Stimulated activated CD8-positive, alpha-beta memory T cell treated with anti-CD3 and anti-CD28 coated beads, Interleukin-12 subunit alpha, Interleukin-12 subunit beta, amount 100 ng/mL, for 24 hours (primary cell): ENCODE measurements at regions not wholly inside any gene's neighbourhood (a gene's known extent, or its start where the extent isn't known, plus 50 kb on each side); places are given as distances from the start of the nearest gene placed in this dataset.

Experiments used
- DNase-seq: peaks from one replicate; pipeline ENCODE4 v3.0.0-alpha.2; 2020; ENCODE audit errors: extremely low read depth

DNA sequence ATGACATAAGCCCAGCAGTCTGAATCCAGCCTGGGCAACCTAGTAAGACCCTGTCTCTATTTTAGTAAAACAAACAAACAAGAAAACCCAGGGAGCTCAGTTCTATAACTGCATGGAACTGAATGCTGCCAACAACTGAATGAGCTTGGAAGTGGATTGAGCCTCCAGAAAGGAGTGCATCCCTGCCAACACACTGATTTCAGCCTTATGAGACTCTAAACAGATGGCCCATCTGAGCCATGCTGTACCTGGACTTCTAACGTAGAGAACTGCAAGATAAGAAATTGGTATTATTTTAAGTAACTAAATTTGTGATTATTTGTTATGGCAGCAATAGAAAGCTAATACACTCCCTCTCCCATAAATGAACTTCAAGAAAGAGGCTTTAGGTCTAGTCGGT, 150.4 kb upstream of the RAI14 start:
- DNase-seq = no peak

GRCh38 chr5:34507933-34508332, 148.2 kb upstream of the RAI14 start:
- no peak for DNase-seq

GRCh38 chr5:34509392-34509791, 146.7 kb upstream of the RAI14 start:
- no peak for DNase-seq

DNA sequence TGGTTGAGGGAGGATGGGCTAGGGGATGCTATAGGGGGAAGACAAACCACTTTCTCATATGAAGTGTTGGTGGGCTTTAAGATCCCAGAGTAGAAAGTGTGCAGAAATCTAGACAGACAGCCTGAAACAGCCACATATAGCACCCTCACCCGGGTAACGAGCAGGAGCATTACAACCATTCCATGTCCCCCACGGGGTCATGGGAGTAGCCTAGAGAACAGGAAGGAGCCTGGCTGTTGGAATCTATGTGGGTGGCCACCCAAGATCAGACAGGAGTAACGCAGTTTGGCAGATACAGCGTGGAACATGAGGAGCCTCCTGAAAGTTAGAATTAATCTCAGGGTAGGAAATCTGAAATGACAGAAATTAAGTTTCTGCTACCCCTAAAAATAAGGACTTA, 146.1 kb upstream of the RAI14 start:
- no peak for DNase-seq

DNA sequence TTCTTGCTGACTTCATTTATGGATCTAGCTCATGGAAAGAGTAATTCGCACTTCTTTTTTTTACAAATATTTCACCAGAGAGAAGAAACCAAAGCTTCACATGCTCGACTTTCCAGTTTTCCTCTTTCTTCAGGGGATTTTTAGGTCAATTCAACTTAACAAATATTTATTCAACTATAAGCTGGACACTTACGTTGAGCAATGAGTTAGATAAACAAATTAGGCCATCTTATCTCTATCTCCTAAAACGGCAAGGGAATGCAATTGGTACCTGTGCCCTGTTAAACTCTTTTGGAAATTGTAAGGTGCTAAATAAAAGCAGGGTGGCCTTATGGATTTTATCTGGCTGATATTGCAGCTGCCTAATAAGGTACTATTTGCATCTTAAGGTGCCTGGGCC, 145.1 kb upstream of the RAI14 start:
- DNase-seq = no peak

GRCh38 chr5:34511481-34511880, 144.6 kb upstream of the RAI14 start:
- DNase-seq = no peak

- DNase-seq = no peak
Measured at GRCh38 chr5:34511915-34512314, 144.2 kb upstream of the RAI14 start.

- DNase-seq = no peak
Measured at GRCh38 chr5:34516166-34516565, 140.0 kb upstream of the RAI14 start.

GRCh38 chr5:34516686-34517085, 139.4 kb upstream of the RAI14 start:
- DNase-seq = no peak

GRCh38 chr5:34517249-34517648, 138.9 kb upstream of the RAI14 start:
- no peak for DNase-seq

DNA sequence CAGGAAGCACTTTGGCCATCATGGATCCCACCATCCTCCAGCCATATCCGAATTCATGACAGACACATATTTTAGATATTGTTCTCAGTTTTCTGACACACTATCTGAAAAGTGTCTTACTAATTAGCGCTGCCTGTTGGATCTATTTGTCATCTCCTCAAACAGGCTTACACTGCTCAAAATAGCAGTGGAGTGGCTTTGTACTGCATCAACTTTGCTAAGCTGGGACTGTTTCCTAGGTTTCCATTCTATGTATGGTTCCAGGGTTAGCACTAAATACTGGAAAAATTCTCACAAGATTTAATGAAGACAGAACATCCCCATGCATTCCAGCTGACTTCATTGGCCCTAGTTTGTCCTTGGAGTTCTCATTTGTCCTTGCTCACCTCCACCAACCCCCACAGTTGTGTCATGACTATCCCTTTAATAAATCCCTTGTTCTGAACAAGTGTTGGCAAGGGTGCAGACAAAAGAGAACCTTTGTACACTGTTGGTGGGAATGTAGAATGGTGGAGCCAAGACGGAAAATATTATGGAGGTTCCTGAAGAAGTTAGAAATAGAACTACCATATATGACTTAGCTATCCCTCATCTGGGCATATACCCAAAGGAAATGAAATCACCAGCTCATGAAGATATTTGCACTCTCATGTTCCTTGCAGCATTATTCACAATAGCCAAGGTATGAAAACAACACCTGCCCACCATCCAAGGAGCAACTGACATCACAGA, 136.5 kb upstream of the RAI14 start:
- DNase-seq = no peak

DNA sequence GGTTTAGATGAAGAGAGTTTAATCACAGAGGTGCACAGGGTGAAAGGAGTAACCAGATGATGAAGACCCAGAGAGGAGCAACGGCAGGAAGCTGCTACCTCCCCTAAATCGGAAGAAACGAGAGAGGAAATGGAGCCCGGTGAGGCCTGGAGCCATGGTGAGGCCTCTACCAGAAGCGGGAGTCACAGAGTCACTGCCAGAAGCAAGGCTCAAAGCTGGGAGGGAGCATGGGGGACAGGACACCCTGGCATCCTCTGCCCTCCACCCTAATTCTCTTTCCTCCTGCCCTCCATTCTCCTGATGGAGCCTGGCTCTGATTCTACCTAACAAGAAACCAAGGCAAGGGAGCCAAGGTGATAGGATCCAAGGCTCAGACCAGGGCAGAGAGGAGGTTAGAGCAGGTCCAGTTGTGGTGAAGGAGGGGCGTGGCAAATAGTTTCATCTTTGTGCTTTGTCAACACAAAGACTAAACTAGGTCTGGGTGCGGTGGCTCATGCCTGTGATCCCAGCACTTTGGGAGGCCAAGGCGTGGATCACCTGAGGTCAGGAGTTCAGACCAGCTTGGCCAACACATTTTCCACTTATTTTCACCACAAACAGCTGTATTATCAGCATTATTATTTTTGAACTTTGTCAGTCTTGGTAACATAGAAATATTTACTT, 134.4 kb upstream of the RAI14 start:
- no peak for DNase-seq

GRCh38 chr5:34522599-34523386, 133.3 kb upstream of the RAI14 start:
- no peak for DNase-seq

- no peak for DNase-seq
Measured at GRCh38 chr5:34523387-34523726, 132.8 kb upstream of the RAI14 start.

GRCh38 chr5:34524123-34524522, 132.0 kb upstream of the RAI14 start:
- no peak for DNase-seq

GRCh38 chr5:34525761-34526160, 130.4 kb upstream of the RAI14 start:
- DNase-seq = no peak

DNA sequence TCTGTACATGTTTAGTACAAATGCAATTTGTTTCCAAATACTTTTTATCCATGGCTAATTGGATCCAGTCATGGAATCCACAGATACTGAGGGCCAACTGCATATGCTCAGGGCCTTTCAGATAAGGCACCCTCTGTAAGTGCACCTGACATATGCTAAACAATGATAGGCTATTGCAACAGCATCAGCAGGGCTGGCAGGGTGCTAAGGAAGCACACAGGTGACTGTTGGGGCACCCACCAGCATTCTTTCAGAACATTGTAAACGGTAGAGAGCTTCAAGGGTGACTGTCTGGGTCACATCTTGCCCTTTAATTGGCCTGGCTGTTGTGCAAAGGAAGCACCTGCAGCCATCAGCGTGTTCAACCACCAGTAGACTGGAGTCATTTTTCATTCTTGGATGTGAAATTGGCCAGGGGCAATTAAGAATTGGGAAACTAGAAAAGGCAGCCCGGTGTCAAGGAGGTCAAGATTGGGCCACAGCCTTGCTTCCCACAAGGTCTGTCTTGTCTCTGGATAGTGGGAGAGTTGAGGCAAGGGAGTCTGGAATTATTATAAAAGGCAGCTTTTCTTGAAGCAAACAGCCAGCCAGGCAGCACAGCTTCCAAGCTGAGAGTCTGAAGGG, 129.3 kb upstream of the RAI14 start:
- DNase-seq = no peak

DNA sequence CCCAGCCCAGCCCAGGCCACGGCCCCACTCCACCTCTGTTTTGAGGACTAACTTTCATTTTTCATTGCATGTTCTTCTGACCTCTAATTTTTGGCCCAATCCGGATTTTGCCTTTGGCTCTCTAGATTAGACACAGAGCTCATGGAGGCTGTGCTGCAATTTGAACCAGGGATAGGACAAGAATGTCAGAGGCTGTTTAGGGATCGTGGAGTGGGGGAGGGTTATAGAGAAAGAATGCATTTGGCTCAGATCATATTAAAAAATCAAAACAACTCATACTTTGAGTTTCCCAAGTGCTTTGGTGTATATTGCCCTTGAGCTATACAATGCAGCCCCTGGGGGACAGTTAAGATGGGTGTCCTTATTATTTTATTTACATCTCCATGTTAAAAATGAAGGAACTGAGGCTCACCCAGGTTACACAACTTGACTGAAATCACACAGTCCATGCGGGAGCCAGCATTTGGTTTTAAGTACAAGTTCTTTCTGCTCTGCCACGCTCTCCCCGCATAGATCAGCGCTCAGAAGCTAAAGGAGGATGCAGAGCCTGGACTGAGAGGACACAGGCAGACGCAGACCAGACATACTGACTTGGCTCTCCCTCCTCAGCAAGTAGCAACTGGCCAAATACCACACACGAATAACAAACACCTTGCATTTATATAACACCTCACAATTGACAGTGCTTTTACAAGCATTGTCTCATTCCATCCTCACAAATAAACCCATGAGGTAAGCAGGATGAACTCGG, 126.4 kb upstream of the RAI14 start:
- no peak for DNase-seq

- no peak for DNase-seq
Measured at GRCh38 chr5:34530637-34531036, 125.5 kb upstream of the RAI14 start.

DNA sequence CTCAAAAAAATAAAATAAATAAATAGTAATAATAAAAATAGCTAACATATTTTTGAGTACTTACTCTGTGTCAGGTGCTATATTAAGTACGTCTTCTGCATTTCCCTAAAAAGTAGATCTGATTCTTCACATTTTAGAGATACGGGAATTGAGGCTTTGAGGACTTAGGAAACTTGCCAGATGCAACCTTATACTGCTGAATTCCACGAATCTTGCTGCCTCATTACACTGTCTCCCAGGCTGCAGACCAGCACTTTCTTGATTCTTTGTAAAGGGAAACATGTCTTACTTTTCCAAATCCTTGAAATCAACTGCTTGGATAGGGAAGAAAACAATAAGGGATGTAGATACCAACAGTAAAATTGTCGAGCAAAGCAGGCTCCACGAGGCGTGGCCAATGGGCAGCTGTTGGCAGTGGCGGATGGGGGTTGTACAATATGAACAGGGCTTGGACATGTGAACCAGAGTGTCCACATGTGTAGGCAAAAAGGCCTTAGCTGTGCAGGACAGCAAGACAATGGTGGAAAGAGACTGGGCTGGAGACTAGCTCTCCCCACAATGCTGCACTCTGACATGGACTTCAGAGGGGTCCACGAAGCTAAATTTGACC, 124.3 kb upstream of the RAI14 start:
- DNase-seq = no peak
